Stimulated activated CD8-positive, alpha-beta memory T cell treated with anti-CD3 and anti-CD28 coated beads, Interleukin-4, amount 100 ng/mL, for 1 hour (primary cell): ENCODE measurements at regions not wholly inside any gene's neighbourhood (a gene's known extent, or its start where the extent isn't known, plus 50 kb on each side); places are given as distances from the start of the nearest gene placed in this dataset.
A peak's percentile ranks its signal among the peaks of the same experiment; 100 is the strongest.
"Not testable (repeated sequence)": the region's sequence is repeated elsewhere in the genome, so short reads cannot be mapped to it uniquely, and the experiment has no call there.

Experiments
- DNase-seq, 2 donors: peaks; one replicate each; pipeline ENCODE4 v3.0.0-alpha.2; 2020; ENCODE audit warnings: low read depth in 2 of 2, low spot score in 1 of 2

DNA sequence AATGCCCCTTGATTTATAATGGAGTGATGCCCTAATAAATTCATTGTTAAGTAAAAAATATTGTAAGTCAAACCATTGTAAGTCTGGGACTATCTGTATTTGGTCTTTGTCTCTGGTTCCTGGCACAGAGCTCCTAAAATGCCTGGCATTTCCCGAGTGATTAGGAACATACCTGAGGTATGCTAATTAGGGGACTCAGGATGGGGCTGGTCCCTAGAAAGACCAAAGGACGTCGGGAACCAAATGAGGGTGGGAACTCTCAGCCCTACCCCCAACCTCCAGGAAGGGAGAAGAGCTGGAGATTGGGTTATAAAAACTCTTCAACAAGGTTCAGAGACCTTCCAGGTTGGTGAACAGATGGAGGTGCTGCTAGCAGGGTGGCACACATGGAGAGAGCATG, 82.6 kb upstream of the ARG1 start:
- no peak for DNase-seq

- no peak for DNase-seq
Observed at GRCh38 chr6:131492932-131493573, 80.0 kb upstream of the ARG1 start.

GRCh38 chr6:131504387-131504786, 68.6 kb upstream of the ARG1 start:
- not testable (repeated sequence) for DNase-seq

DNA sequence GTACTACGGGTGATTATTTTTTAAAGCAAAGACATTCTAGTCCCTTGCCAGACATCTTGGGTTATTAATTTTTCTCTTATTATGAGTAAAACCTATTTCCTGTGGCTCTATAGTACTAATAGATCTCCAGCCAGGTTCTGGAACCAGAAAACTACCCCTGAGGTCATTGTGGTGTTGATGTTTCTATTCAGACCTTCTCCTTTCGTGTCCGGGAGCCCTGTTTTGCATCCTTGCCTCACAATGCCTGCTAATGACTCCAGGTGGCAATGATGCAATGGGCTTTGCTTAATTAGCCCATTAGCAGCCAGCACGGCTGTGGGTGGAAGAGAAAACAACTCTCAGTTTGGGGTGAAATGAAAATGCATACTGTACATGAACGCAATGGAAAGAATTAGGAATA, 62.9 kb upstream of the ARG1 start:
- DNase-seq: no peak

GRCh38 chr6:131510591-131510990, 62.4 kb upstream of the ARG1 start:
- DNase-seq: no peak

- DNase-seq: peak in 1 of 2 donors; percentile 9
Observed at GRCh38 chr6:131519670-131520436, 53.2 kb upstream of the ARG1 start.
